ENCODE measurements at regions not wholly inside any gene's neighbourhood (a gene's known extent, or its start where the extent isn't known, plus 50 kb on each side); places are given as distances from the start of the nearest gene placed in this dataset.

DNA sequence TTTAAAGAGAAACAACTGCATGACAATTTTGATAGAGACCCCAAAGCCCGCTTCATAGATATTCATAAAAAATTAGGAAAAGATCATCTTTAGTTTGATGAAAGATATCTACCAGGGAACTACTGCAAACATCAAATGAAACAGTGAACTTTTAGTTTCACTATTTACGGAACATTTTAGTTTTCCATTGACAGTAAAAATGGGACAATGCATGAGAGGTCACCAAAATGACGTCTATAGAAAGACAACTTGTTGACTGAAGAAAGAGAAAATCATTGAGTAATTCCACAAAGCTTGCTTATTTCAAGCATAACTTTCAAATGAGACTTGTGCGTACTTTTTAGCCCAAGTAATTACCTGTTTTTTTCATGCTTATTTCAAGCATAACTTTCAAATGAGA lies 411.4 kb downstream of the HLX start:
- TF ChIP-seq CTCF (conservative IDR thresholded peaks at IDR 0.05; ENCODE audit: low read depth, low read length) (no peak), EZH2phosphoT487 (IDR thresholded peaks at IDR 0.05; ENCODE audit: borderline replicate concordance, low read length) (no peak), EZH2 (IDR thresholded peaks at IDR 0.05; ENCODE audit: low read length, unreplicated experiment) (no peak)

All from PC-3 (cell line).